DND-41 (cell line): ENCODE measurements at regions not wholly inside any gene's neighbourhood (a gene's known extent, or its start where the extent isn't known, plus 50 kb on each side); places are given as distances from the start of the nearest gene placed in this dataset.

ENCODE experiments used
- ATAC-seq: fragments of 200-7000 bp; cut with Tn5 transposase; 3 replicates; pipeline ENCODE4 v1.9.1; 2021; ENCODE audit warnings: low read depth; ENCODE audit not compliant: insufficient read depth
- DNase-seq: peaks from one replicate; pipeline ENCODE4 v3.0.0-alpha.2; 2020
- H2AFZ ChIP-seq: 2 replicates; pipeline ENCODE4 v1.6.0; 2012; ENCODE audit warnings: low read depth, low read length
- H3K27ac ChIP-seq: 2 replicates; pipeline ENCODE4 v1.5.1; 2012; ENCODE audit warnings: low read length, inconsistent platforms
- H3K27me3 ChIP-seq: fragments of 200-600 bp; sonication (generic); 2 replicates; pipeline ENCODE4 v1.6.0; 2012; ENCODE audit warnings: low read length, mild to moderate bottlenecking, inconsistent platforms; ENCODE audit not compliant: insufficient read depth, poor library complexity
- H3K36me3 ChIP-seq: 2 replicates; pipeline ENCODE4 v1.5.1; 2012; ENCODE audit warnings: low read length, inconsistent platforms; ENCODE audit not compliant: insufficient read depth
- H3K4me1 ChIP-seq: 2 replicates; pipeline ENCODE4 v1.5.1; 2012; ENCODE audit warnings: mild to moderate bottlenecking, low read length; ENCODE audit not compliant: insufficient read depth
- H3K4me2 ChIP-seq: 2 replicates; pipeline ENCODE4 v1.6.0; 2012; ENCODE audit warnings: mild to moderate bottlenecking, moderate library complexity, low read length, inconsistent platforms; ENCODE audit not compliant: insufficient read depth
- H3K4me3 ChIP-seq, 2 experiments: fragments of 200-600 bp in 1 of 2; shearing (Covaris generic) in 1 of 2; 2 replicates each; pipeline ENCODE4 v1.5.1; 2012 to 2016; ENCODE audit warnings: inconsistent platforms in 2 of 2, low read length in 2 of 2, mild to moderate bottlenecking in 2 of 2, low read depth in 1 of 2, moderate library complexity in 1 of 2
- H3K79me2 ChIP-seq: 2 replicates; pipeline ENCODE4 v1.6.0; 2012; ENCODE audit warnings: low read length, inconsistent platforms; ENCODE audit not compliant: insufficient read depth
- H3K9ac ChIP-seq: 2 replicates; pipeline ENCODE4 v1.6.0; 2012; ENCODE audit warnings: low read depth, mild to moderate bottlenecking, inconsistent platforms, low read length, moderate library complexity
- H3K9me3 ChIP-seq: 2 replicates; pipeline ENCODE4 v1.5.1; 2012; ENCODE audit warnings: low read length, moderate library complexity, mild to moderate bottlenecking, inconsistent platforms; ENCODE audit not compliant: insufficient read depth, severe bottlenecking
- H4K20me1 ChIP-seq: 2 replicates; pipeline ENCODE4 v1.6.0; 2012; ENCODE audit warnings: low read length; ENCODE audit not compliant: insufficient read depth
- CTCF ChIP-seq: IDR thresholded peaks from 2 replicates; pipeline ENCODE4 v1.5.1; 2012; ENCODE audit warnings: borderline replicate concordance, low read length, moderate library complexity, mild to moderate bottlenecking; ENCODE audit not compliant: poor library complexity, severe bottlenecking; ENCODE audit errors: extremely low read depth
- EZH2 ChIP-seq: IDR thresholded peaks from 3 replicates; pipeline ENCODE4 v1.6.1; 2012; ENCODE audit warnings: borderline replicate concordance, low read depth, mild to moderate bottlenecking, moderate library complexity, low read length, inconsistent platforms; ENCODE audit not compliant: severe bottlenecking

- H3K27me3 ChIP-seq, result no peaks in the 10 kb centered on the region
Observed at GRCh38 chr2:171235262-171235881, 74.7 kb upstream of the TLK1 start.

GRCh38 chr2:171230176-171230575 lies 69.5 kb upstream of the TLK1 start:
- H2AFZ ChIP-seq, result no peak overlapping the region
- no peak overlapping the region for H3K9ac ChIP-seq
- no peak overlapping the region for H3K4me3 ChIP-seq
- no peak overlapping the region for H3K4me2 ChIP-seq
- no peaks in the 10 kb centered on the region for H4K20me1 ChIP-seq
- no peaks in the 10 kb centered on the region for H3K9me3 ChIP-seq
- H3K27me3 ChIP-seq, result no peaks in the 10 kb centered on the region
- no peak overlapping the region for H3K27ac ChIP-seq
- no peaks in the 10 kb centered on the region for H3K4me1 ChIP-seq
- H3K36me3 ChIP-seq, result no peaks in the 10 kb centered on the region
- no peak for TF ChIP-seq EZH2
- DNase-seq, result no peak
- ATAC-seq, result no peak
- H3K79me2 ChIP-seq, result no peaks in the 10 kb centered on the region

More at GRCh38 chr2:171235262-171235881, 74.7 kb upstream of the TLK1 start:
- no peak overlapping the region for H3K4me3 ChIP-seq
- H3K9me3 ChIP-seq, result no peaks in the 10 kb centered on the region
- no peaks in the 10 kb centered on the region for H3K4me1 ChIP-seq
- H3K79me2 ChIP-seq, result no peaks in the 10 kb centered on the region
- H3K27ac ChIP-seq, result no peak overlapping the region
- ATAC-seq (no peak), DNase-seq (no peak)
- H3K36me3 ChIP-seq, result no peaks in the 10 kb centered on the region
- TF ChIP-seq EZH2 (no peak), CTCF (no peak)
- H2AFZ ChIP-seq, result no peak overlapping the region
- H3K9ac ChIP-seq, result no peak overlapping the region
- H4K20me1 ChIP-seq, result no peaks in the 10 kb centered on the region
- H3K4me2 ChIP-seq, result no peak overlapping the region

- no peak overlapping the region for H3K9ac ChIP-seq
- H3K9me3 ChIP-seq, result no peaks in the 10 kb centered on the region
- no peak overlapping the region for H2AFZ ChIP-seq
- H3K4me1 ChIP-seq, result no peaks in the 10 kb centered on the region
- no peaks in the 10 kb centered on the region for H3K36me3 ChIP-seq
- no peak overlapping the region for H3K4me2 ChIP-seq
- H4K20me1 ChIP-seq, result no peaks in the 10 kb centered on the region
- no peaks in the 10 kb centered on the region for H3K79me2 ChIP-seq
- no peak overlapping the region for H3K4me3 ChIP-seq
- ATAC-seq (no peak), DNase-seq (no peak)
- no peak overlapping the region for H3K27ac ChIP-seq
- TF ChIP-seq EZH2 (no peak), CTCF (no peak)
- H3K27me3 ChIP-seq, result no peaks in the 10 kb centered on the region
Observed at GRCh38 chr2:171228826-171229225, 68.1 kb upstream of the TLK1 start.

GRCh38 chr2:171227066-171227782 lies 66.5 kb upstream of the TLK1 start:
- TF ChIP-seq EZH2, result no peak
- no peak for TF ChIP-seq CTCF
- Histone ChIP-seq H3K4me3 (no peak overlapping the region), H3K9me3 (no peaks in the 10 kb centered on the region), H3K4me1 (no peaks in the 10 kb centered on the region), H4K20me1 (no peaks in the 10 kb centered on the region), H3K79me2 (no peaks in the 10 kb centered on the region), H3K4me2 (no peak overlapping the region), H3K27me3 (no peaks in the 10 kb centered on the region), H3K27ac (no peak overlapping the region), H2AFZ (no peak overlapping the region), H3K9ac (no peak overlapping the region), H3K36me3 (no peaks in the 10 kb centered on the region)
- ATAC-seq (no peak), DNase-seq (no peak)
